Activated CD4-positive, alpha-beta T cell treated with anti-CD3 and anti-CD28 coated beads, Interleukin-2, amount 50 U/mL, for 4 hours (primary cell): ENCODE measurements at regions not wholly inside any gene's neighbourhood (a gene's known extent, or its start where the extent isn't known, plus 50 kb on each side); places are given as distances from the start of the nearest gene placed in this dataset.
"Not testable (repeated sequence)": the region's sequence is repeated elsewhere in the genome, so short reads cannot be mapped to it uniquely, and the experiment has no call there.

Experiments
- DNase-seq, 2 experiments: peaks; one replicate each; pipeline ENCODE4 v3.0.0-alpha.2; 2020

GRCh38 chr21:39080366-39080765 lies 102.9 kb downstream of the PSMG1 start:
- no peak for DNase-seq

- DNase-seq: no peak
Observed at GRCh38 chr21:39079617-39080016, 103.6 kb downstream of the PSMG1 start.

- DNase-seq: no peak
Observed at GRCh38 chr21:39078322-39079065, 104.8 kb downstream of the PSMG1 start.

GRCh38 chr21:39077876-39078275 lies 105.4 kb downstream of the PSMG1 start:
- no peak for DNase-seq

GRCh38 chr21:39074508-39074907 lies 108.7 kb downstream of the PSMG1 start:
- DNase-seq: no peak

GRCh38 chr21:39073717-39074116 lies 109.5 kb downstream of the PSMG1 start:
- no peak for DNase-seq

GRCh38 chr21:39073063-39073462 lies 110.2 kb downstream of the PSMG1 start:
- DNase-seq: no peak

- no peak for DNase-seq
Observed at GRCh38 chr21:39072468-39072867, 110.8 kb downstream of the PSMG1 start.

GRCh38 chr21:39071623-39072214 lies 111.5 kb downstream of the PSMG1 start:
- DNase-seq: no peak

GRCh38 chr21:39069856-39070255 lies 113.4 kb downstream of the PSMG1 start:
- DNase-seq: not testable (repeated sequence)

GRCh38 chr21:39066829-39067780 lies 116.1 kb downstream of the PSMG1 start:
- DNase-seq: no peak

- DNase-seq: no peak
Observed at GRCh38 chr21:39065917-39066316, 117.3 kb downstream of the PSMG1 start.

GRCh38 chr21:39064325-39065012 lies 118.8 kb downstream of the PSMG1 start:
- DNase-seq: no peak

- DNase-seq: no peak
Observed at GRCh38 chr21:39063517-39063916, 119.7 kb downstream of the PSMG1 start.

- DNase-seq: no peak
Observed at GRCh38 chr21:39062196-39062595, 121.1 kb downstream of the PSMG1 start.

GRCh38 chr21:39061766-39062165 lies 121.5 kb downstream of the PSMG1 start:
- no peak for DNase-seq

- DNase-seq: no peak
Observed at GRCh38 chr21:39060485-39061083, 122.7 kb downstream of the PSMG1 start.

GRCh38 chr21:39057121-39057520 lies 126.1 kb downstream of the PSMG1 start:
- no peak for DNase-seq

GRCh38 chr21:39056636-39057035 lies 126.6 kb downstream of the PSMG1 start:
- DNase-seq: no peak

GRCh38 chr21:39055167-39055767 lies 128.0 kb downstream of the PSMG1 start:
- DNase-seq: no peak

GRCh38 chr21:39054066-39054465 lies 129.2 kb downstream of the PSMG1 start:
- no peak for DNase-seq

GRCh38 chr21:39053126-39053525 lies 130.1 kb downstream of the PSMG1 start:
- DNase-seq: no peak
